HEK293 (cell line): ENCODE measurements at regions not wholly inside any gene's neighbourhood (a gene's known extent, or its start where the extent isn't known, plus 50 kb on each side); places are given as distances from the start of the nearest gene placed in this dataset.

ENCODE experiments used
- CTCF ChIA-PET: fragments of 350-600 bp; formaldehyde crosslinking; extraction: SDS; loops from one replicate; lab custom pipeline; 2021; ENCODE audit warnings: antibody characterized with exemption; lab: Yijun Ruan, JAX
- POLR2A ChIA-PET: fragments of 300-600 bp; formaldehyde crosslinking; extraction: SDS; loops from one replicate; lab custom pipeline; 2020; ENCODE audit warnings: antibody characterized with exemption, inconsistent platforms; lab: Yijun Ruan, JAX
- H3K27ac ChIP-seq: fragments of 200-500 bp; sonication (Bioruptor generic); 2 replicates; pipeline ENCODE4 v1.5.1; 2014; ENCODE audit warnings: low read depth, low read length, control low read depth, inconsistent platforms; ENCODE audit errors: extremely low read depth
- H3K36me3 ChIP-seq, 2 experiments: fragments of 200-500 bp in 1 of 2; sonication (Bioruptor generic) in 1 of 2; 1 replicate in 1 of 2; 2 replicates in 1 of 2; pipeline ENCODE4 v1.5.1; 2014 to 2017; ENCODE audit warnings: inconsistent platforms in 2 of 2, low read length in 2 of 2; ENCODE audit not compliant: control insufficient read depth in 2 of 2, insufficient read depth in 1 of 2
- H3K4me1 ChIP-seq: fragments of 200-500 bp; sonication (Bioruptor generic); 2 replicates; pipeline ENCODE4 v1.5.1; 2014; ENCODE audit warnings: mild to moderate bottlenecking, low read length, inconsistent platforms; ENCODE audit not compliant: control insufficient read depth, insufficient read depth
- H3K4me3 ChIP-seq: 2 replicates; pipeline ENCODE4 v1.5.1; 2011; ENCODE audit warnings: low read depth, mild to moderate bottlenecking, control low read depth, low read length, moderate library complexity
- H3K9me3 ChIP-seq: fragments of 200-500 bp; sonication (Bioruptor generic); 2 replicates; pipeline ENCODE4 v1.5.1; 2014; ENCODE audit warnings: low read depth, low read length, inconsistent platforms; ENCODE audit not compliant: control insufficient read depth, insufficient read depth
- ATF2 ChIP-seq: fragments of 450-650 bp; formaldehyde crosslinking; IDR thresholded peaks from 2 replicates; pipeline ENCODE4 v1.5.1; 2016; ENCODE audit warnings: missing biosample characterization, missing genetic modification characterization, low read depth
- FEZF1 ChIP-seq: fragments of 450-650 bp; formaldehyde crosslinking; IDR thresholded peaks from 2 replicates; pipeline ENCODE4 v1.5.1; 2016; ENCODE audit warnings: missing biosample characterization, missing genetic modification characterization
- GLIS1 ChIP-seq: fragments of 450-650 bp; formaldehyde crosslinking; IDR thresholded peaks from 2 replicates; pipeline ENCODE4 v1.5.1; 2016; ENCODE audit warnings: missing biosample characterization, missing genetic modification characterization
- HOXD13 ChIP-seq: sonication (generic); formaldehyde crosslinking; IDR thresholded peaks from 2 replicates; pipeline ENCODE4 v1.8.0; 2022; ENCODE audit warnings: missing genetic modification reagents, borderline replicate concordance
- KLF10 ChIP-seq: fragments of 450-650 bp; IDR thresholded peaks from 2 replicates; pipeline ENCODE4 v1.5.1; 2018; ENCODE audit warnings: missing biosample characterization, mild to moderate bottlenecking, missing genetic modification characterization
- ZBTB21 ChIP-seq: fragments of 450-650 bp; formaldehyde crosslinking; IDR thresholded peaks from 2 replicates; pipeline ENCODE4 v1.5.1; 2017; ENCODE audit warnings: missing biosample characterization, missing genetic modification characterization
- ZBTB48 ChIP-seq: fragments of 450-650 bp; formaldehyde crosslinking; IDR thresholded peaks from 2 replicates; pipeline ENCODE4 v1.5.1; 2016; ENCODE audit warnings: missing biosample characterization, missing genetic modification characterization
- ZFP41 ChIP-seq: fragments of 450-650 bp; formaldehyde crosslinking; IDR thresholded peaks from 2 replicates; pipeline ENCODE4 v1.5.1; 2016; ENCODE audit warnings: missing biosample characterization, missing genetic modification characterization, borderline replicate concordance
- ZNF138 ChIP-seq: fragments of 450-650 bp; formaldehyde crosslinking; IDR thresholded peaks from 2 replicates; pipeline ENCODE4 v1.5.1; 2016; ENCODE audit warnings: missing biosample characterization, missing genetic modification characterization, borderline replicate concordance
- ZNF155 ChIP-seq: fragments of 450-650 bp; formaldehyde crosslinking; IDR thresholded peaks from 2 replicates; pipeline ENCODE4 v1.5.1; 2016; ENCODE audit warnings: missing biosample characterization, missing genetic modification characterization
- ZNF211 ChIP-seq: fragments of 450-650 bp; formaldehyde crosslinking; IDR thresholded peaks from 2 replicates; pipeline ENCODE4 v1.5.1; 2016; ENCODE audit warnings: low read depth, missing biosample characterization, missing genetic modification characterization
- ZNF239 ChIP-seq: fragments of 450-650 bp; formaldehyde crosslinking; IDR thresholded peaks from 2 replicates; pipeline ENCODE4 v1.5.1; 2016; ENCODE audit warnings: missing biosample characterization, missing genetic modification characterization
- ZNF391 ChIP-seq: fragments of 450-650 bp; formaldehyde crosslinking; IDR thresholded peaks from 2 replicates; pipeline ENCODE4 v1.5.1; 2016; ENCODE audit warnings: low read depth, missing biosample characterization, missing genetic modification characterization, borderline replicate concordance
- ZNF416 ChIP-seq: fragments of 450-650 bp; formaldehyde crosslinking; IDR thresholded peaks from 2 replicates; pipeline ENCODE4 v1.5.1; 2016; ENCODE audit warnings: missing biosample characterization, missing genetic modification characterization
- ZNF473 ChIP-seq: fragments of 450-650 bp; formaldehyde crosslinking; IDR thresholded peaks from 2 replicates; pipeline ENCODE4 v1.5.1; 2017; ENCODE audit warnings: missing biosample characterization, missing genetic modification characterization
- ZNF48 ChIP-seq: fragments of 450-650 bp; formaldehyde crosslinking; IDR thresholded peaks from 2 replicates; pipeline ENCODE4 v1.5.1; 2016; ENCODE audit warnings: missing biosample characterization, missing genetic modification characterization
- ZNF518A ChIP-seq: fragments of 450-650 bp; formaldehyde crosslinking; conservative IDR thresholded peaks from 2 replicates; pipeline ENCODE4 v1.5.1; 2016; ENCODE audit warnings: low read depth, missing biosample characterization, missing genetic modification characterization
- ZNF792 ChIP-seq: fragments of 450-650 bp; formaldehyde crosslinking; IDR thresholded peaks from 2 replicates; pipeline ENCODE4 v1.5.1; 2016; ENCODE audit warnings: missing biosample characterization, missing genetic modification characterization
- ZSCAN16 ChIP-seq: fragments of 450-650 bp; formaldehyde crosslinking; IDR thresholded peaks from 2 replicates; pipeline ENCODE4 v1.5.1; 2016; ENCODE audit warnings: missing biosample characterization, missing genetic modification characterization
- ZSCAN5A ChIP-seq: fragments of 450-650 bp; formaldehyde crosslinking; IDR thresholded peaks from 2 replicates; pipeline ENCODE4 v1.5.1; 2016; ENCODE audit warnings: missing biosample characterization, missing genetic modification characterization
- TF ChIP-seq, protein P1 (sequence below): fragments of 450-650 bp; formaldehyde crosslinking; IDR thresholded peaks from 2 replicates; pipeline ENCODE4 v1.5.1; 2017; ENCODE audit warnings: missing biosample characterization, missing genetic modification characterization
- TF ChIP-seq, protein P2 (sequence below): fragments of 450-650 bp; formaldehyde crosslinking; IDR thresholded peaks from 2 replicates; pipeline ENCODE4 v1.5.1; 2016; ENCODE audit warnings: missing biosample characterization, missing genetic modification characterization
- TF ChIP-seq, protein P3 (sequence below): fragments of 450-650 bp; formaldehyde crosslinking; IDR thresholded peaks from 2 replicates; pipeline ENCODE4 v1.5.1; 2016; ENCODE audit warnings: missing biosample characterization, missing genetic modification characterization

GRCh38 chr19:31144075-31144870 lies 205.0 kb downstream of the TSHZ3 start:
- Histone ChIP-seq H3K4me3 (no peak overlapping the region), H3K27ac (no peak overlapping the region), H3K4me1 (no peaks in the 10 kb centered on the region), H3K36me3 (no peaks in the 10 kb centered on the region), H3K9me3 (no peaks in the 10 kb centered on the region)
- CTCF ChIA-PET: interaction anchor here (0.6 to 1.2 kb wide), 2 partner anchors 89 to 1161 kb away, joined by 3 read pairs; no protein-coding TSS in a partner anchor
- POLR2A ChIA-PET: no interaction called here
- TF ChIP-seq ZNF48 (tag by site-specific recombination): no peak
- no peak for TF ChIP-seq ZFP41 (tag by site-specific recombination)
- TF ChIP-seq ZBTB48 (tag by site-specific recombination): no peak
- no peak for TF ChIP-seq KLF10 (tag by site-specific recombination)
- no peak for TF ChIP-seq ZNF138 (tag by site-specific recombination)
- peak; percentile 67; the same call in 1 of the 2 replicates for TF ChIP-seq ATF2 (tag by site-specific recombination)
- TF ChIP-seq ZNF416 (tag by site-specific recombination): no peak
- TF ChIP-seq ZSCAN5A (tag by site-specific recombination): no peak
- TF ChIP-seq ZNF239 (tag by site-specific recombination): no peak
- TF ChIP-seq FEZF1 (tag by site-specific recombination): no peak
- no peak for TF ChIP-seq ZSCAN16 (tag by site-specific recombination)
- no peak for TF ChIP-seq ZNF391 (tag by site-specific recombination)
- peak; percentile 81 for TF ChIP-seq ZBTB21 (tag by site-specific recombination)
- no peak for TF ChIP-seq ZNF211 (tag by site-specific recombination)
- TF ChIP-seq ZNF792 (tag by site-specific recombination): no peak
- TF ChIP-seq, protein P1, sequence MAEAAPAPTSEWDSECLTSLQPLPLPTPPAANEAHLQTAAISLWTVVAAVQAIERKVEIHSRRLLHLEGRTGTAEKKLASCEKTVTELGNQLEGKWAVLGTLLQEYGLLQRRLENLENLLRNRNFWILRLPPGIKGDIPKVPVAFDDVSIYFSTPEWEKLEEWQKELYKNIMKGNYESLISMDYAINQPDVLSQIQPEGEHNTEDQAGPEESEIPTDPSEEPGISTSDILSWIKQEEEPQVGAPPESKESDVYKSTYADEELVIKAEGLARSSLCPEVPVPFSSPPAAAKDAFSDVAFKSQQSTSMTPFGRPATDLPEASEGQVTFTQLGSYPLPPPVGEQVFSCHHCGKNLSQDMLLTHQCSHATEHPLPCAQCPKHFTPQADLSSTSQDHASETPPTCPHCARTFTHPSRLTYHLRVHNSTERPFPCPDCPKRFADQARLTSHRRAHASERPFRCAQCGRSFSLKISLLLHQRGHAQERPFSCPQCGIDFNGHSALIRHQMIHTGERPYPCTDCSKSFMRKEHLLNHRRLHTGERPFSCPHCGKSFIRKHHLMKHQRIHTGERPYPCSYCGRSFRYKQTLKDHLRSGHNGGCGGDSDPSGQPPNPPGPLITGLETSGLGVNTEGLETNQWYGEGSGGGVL (tag by site-specific recombination): no peak
- peak; percentile 38; the same call in 1 of the 2 replicates for TF ChIP-seq ZNF473
- TF ChIP-seq, protein P2, sequence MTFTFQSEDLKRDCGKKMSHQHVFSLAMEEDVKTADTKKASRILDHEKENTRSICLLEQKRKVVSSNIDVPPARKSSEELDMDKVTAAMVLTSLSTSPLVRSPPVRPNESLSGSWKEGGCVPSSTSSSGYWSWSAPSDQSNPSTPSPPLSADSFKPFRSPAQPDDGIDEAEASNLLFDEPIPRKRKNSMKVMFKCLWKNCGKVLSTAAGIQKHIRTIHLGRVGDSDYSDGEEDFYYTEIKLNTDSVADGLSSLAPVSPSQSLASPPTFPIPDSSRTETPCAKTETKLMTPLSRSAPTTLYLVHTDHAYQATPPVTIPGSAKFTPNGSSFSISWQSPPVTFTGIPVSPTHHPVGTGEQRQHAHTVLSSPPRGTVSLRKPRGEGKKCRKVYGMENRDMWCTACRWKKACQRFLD (tag by site-specific recombination): no peak
- TF ChIP-seq, protein P3, sequence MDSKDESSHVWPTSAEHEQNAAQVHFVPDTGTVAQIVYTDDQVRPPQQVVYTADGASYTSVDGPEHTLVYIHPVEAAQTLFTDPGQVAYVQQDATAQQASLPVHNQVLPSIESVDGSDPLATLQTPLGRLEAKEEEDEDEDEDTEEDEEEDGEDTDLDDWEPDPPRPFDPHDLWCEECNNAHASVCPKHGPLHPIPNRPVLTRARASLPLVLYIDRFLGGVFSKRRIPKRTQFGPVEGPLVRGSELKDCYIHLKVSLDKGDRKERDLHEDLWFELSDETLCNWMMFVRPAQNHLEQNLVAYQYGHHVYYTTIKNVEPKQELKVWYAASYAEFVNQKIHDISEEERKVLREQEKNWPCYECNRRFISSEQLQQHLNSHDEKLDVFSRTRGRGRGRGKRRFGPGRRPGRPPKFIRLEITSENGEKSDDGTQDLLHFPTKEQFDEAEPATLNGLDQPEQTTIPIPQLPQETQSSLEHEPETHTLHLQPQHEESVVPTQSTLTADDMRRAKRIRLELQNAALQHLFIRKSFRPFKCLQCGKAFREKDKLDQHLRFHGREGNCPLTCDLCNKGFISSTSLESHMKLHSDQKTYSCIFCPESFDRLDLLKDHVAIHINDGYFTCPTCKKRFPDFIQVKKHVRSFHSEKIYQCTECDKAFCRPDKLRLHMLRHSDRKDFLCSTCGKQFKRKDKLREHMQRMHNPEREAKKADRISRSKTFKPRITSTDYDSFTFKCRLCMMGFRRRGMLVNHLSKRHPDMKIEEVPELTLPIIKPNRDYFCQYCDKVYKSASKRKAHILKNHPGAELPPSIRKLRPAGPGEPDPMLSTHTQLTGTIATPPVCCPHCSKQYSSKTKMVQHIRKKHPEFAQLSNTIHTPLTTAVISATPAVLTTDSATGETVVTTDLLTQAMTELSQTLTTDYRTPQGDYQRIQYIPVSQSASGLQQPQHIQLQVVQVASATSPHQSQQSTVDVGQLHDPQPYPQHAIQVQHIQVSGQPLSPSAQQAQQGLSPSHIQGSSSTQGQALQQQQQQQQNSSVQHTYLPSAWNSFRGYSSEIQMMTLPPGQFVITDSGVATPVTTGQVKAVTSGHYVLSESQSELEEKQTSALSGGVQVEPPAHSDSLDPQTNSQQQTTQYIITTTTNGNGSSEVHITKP (tag by site-specific recombination): no peak
- TF ChIP-seq ZNF155 (tag by site-specific recombination): no peak
- TF ChIP-seq GLIS1 (tag by site-specific recombination): no peak
- no peak for TF ChIP-seq ZNF518A
- no peak for TF ChIP-seq HOXD13
